Fibroblast of lung (primary cell): ENCODE measurements at regions not wholly inside any gene's neighbourhood (a gene's known extent, or its start where the extent isn't known, plus 50 kb on each side); places are given as distances from the start of the nearest gene placed in this dataset.

Experiments
- CTCF ChIP-seq, 2 donors: IDR thresholded peaks in 1 of 2; conservative IDR thresholded peaks in 1 of 2; 1 replicate in 1 of 2; 2 replicates in 1 of 2; pipeline ENCODE4 v1.5.1; 2011 to 2012; ENCODE audit warnings: low read length in 2 of 2, control low read depth in 1 of 2, inconsistent platforms in 1 of 2, low read depth in 1 of 2, mild to moderate bottlenecking in 1 of 2
- EZH2 ChIP-seq: IDR thresholded peaks from 2 replicates; pipeline ENCODE4 v1.5.1; 2012; ENCODE audit warnings: low read length, control low read depth, mild to moderate bottlenecking; ENCODE audit errors: missing control alignments

GRCh38 chr3:17830788-17831187 lies 88.4 kb upstream of the TBC1D5 start:
- no peak for TF ChIP-seq CTCF (conservative IDR thresholded peaks at IDR 0.05 in 1 of 2, IDR thresholded peaks at IDR 0.05 in 1 of 2; ENCODE audit: low read depth in 1 of 2, low read length in 2 of 2)
- TF ChIP-seq EZH2: no peak
